Common myeloid progenitor, CD34-positive (primary cell): ENCODE measurements at regions not wholly inside any gene's neighbourhood (a gene's known extent, or its start where the extent isn't known, plus 50 kb on each side); places are given as distances from the start of the nearest gene placed in this dataset.

Experiments
- CTCF ChIA-PET: fragments of 350-600 bp; sonication (Branson Sonifier 250); formaldehyde crosslinking; loops from one replicate; lab custom pipeline; 2021; ENCODE audit warnings: antibody characterized with exemption; lab: Charles Lee
- POLR2A ChIA-PET: fragments of 350-600 bp; sonication (Branson Sonifier 250); formaldehyde crosslinking; loops from one replicate; lab custom pipeline; 2021; ENCODE audit warnings: antibody characterized with exemption; lab: Charles Lee
- DNase-seq, 3 donors: peaks; one replicate each; pipeline versions ENCODE4 v3.0.0 to v3.0.0-alpha.2; 2013
- H3K27ac ChIP-seq, 2 experiments: 1 replicate in 1 of 2; 2 replicates in 1 of 2; pipeline ENCODE4 v1.7.0; 2013; ENCODE audit warnings: inconsistent platforms in 2 of 2, low read length in 2 of 2, mild to moderate bottlenecking in 2 of 2, low read depth in 1 of 2, moderate library complexity in 1 of 2; ENCODE audit not compliant: severe bottlenecking in 2 of 2, insufficient read depth in 1 of 2, poor library complexity in 1 of 2
- H3K27me3 ChIP-seq, 5 experiments: replicated peaks in 2 of 5; 1 replicate in 3 of 5; 2 replicates in 2 of 5; pipeline versions ENCODE4 v1.6.1 to v1.7.0; 2013; ENCODE audit warnings: low read length in 4 of 5, mild to moderate bottlenecking in 2 of 5, moderate library complexity in 2 of 5, inconsistent platforms in 1 of 5; ENCODE audit not compliant: insufficient read depth in 5 of 5, control insufficient read depth in 4 of 5
- H3K36me3 ChIP-seq, 4 experiments: 1 replicate in 2 of 4; 2 replicates in 2 of 4; pipeline versions ENCODE4 v1.6.1 to v1.7.0; 2013; ENCODE audit warnings: low read length in 3 of 4, control low read depth in 1 of 4, mild to moderate bottlenecking in 1 of 4; ENCODE audit not compliant: control insufficient read depth in 4 of 4, insufficient read depth in 4 of 4
- H3K4me1 ChIP-seq, 4 experiments: 1 replicate in 3 of 4; 2 replicates in 1 of 4; pipeline versions ENCODE4 v1.6.1 to v1.7.1; 2013; ENCODE audit warnings: low read length in 3 of 4, mild to moderate bottlenecking in 3 of 4, control low read depth in 1 of 4, inconsistent platforms in 1 of 4, moderate library complexity in 1 of 4; ENCODE audit not compliant: control insufficient read depth in 4 of 4, insufficient read depth in 4 of 4; ENCODE audit errors: control extremely low read depth in 1 of 4
- H3K4me3 ChIP-seq, 7 experiments: 1 replicate in 4 of 7; 2 replicates in 3 of 7; pipeline versions ENCODE4 v1.5.1 to v1.7.0; 2013; ENCODE audit warnings: mild to moderate bottlenecking in 7 of 7, low read length in 6 of 7, moderate library complexity in 6 of 7, inconsistent platforms in 2 of 7, low read depth in 2 of 7, control low read depth in 1 of 7; ENCODE audit not compliant: insufficient read depth in 4 of 7, control insufficient read depth in 1 of 7; ENCODE audit errors: extremely low read depth in 1 of 7
- H3K9me3 ChIP-seq, 5 experiments: 1 replicate in 4 of 5; 2 replicates in 1 of 5; pipeline versions ENCODE4 v1.6.1 to v1.7.1; 2013; ENCODE audit warnings: low read length in 4 of 5, mild to moderate bottlenecking in 2 of 5, inconsistent platforms in 1 of 5, low read depth in 1 of 5, moderate library complexity in 1 of 5; ENCODE audit not compliant: control insufficient read depth in 4 of 5, insufficient read depth in 2 of 5; ENCODE audit errors: control extremely low read depth in 1 of 5
- WGBS: methylation state at CpG from one replicate; pipeline ENCODE4 v1.1.5; 2013; ENCODE audit not compliant: insufficient coverage; 5-methylcytosine and 5-hydroxymethylcytosine counted together

GRCh38 chr4:41358647-41359421 lies 102.1 kb downstream of the UCHL1 start:
- Histone ChIP-seq H3K9me3 (peaks cover 0 to 1% (median 0%) of the 10 kb centered on the region in 5 experiments), H3K27ac (no peak overlapping the region), H3K27me3 (peaks cover 0 to 9% (median 0%) of the 10 kb centered on the region in 5 experiments), H3K4me3 (no peak overlapping the region), H3K4me1 (peaks cover 0 to 38% (median 26%) of the 10 kb centered on the region in 4 experiments), H3K36me3 (no peaks in the 10 kb centered on the region)
- 96% methylated on average over 10 of the region's 13 CpGs for WGBS
- DNase-seq, result peak; percentile 20 to 51 (median 39)
- CTCF ChIA-PET, result interaction anchor here (0.6 to 2.4 kb wide), 5 partner anchors 18 to 130 kb away, joined by 3 to 10 read pairs (median 4); no protein-coding TSS in a partner anchor
- POLR2A ChIA-PET, result no interaction called here

- ChIA-PET POLR2A (no interaction called here), CTCF (interaction anchor here (1.0 to 2.4 kb wide), 4 partner anchors 14 to 68 kb away, joined by 3 to 10 read pairs (median 4); no protein-coding TSS in a partner anchor)
- 77% methylated on average over 2 of the region's 5 CpGs for WGBS
- Histone ChIP-seq H3K4me1 (peaks cover 0 to 44% (median 26%) of the 10 kb centered on the region in 4 experiments), H3K27me3 (peaks cover 0 to 9% (median 0%) of the 10 kb centered on the region in 5 experiments), H3K4me3 (peak overlapping the region in 1 of 7 experiments; percentile 92), H3K36me3 (no peaks in the 10 kb centered on the region), H3K27ac (no peak overlapping the region), H3K9me3 (no peaks in the 10 kb centered on the region)
- DNase-seq, result no peak
These were observed 102.7 kb downstream of the UCHL1 start for GRCh38 chr4:41359422-41359775.

- DNase-seq, result no peak
- Histone ChIP-seq H3K4me1 (peaks cover 0 to 48% (median 26%) of the 10 kb centered on the region in 4 experiments), H3K4me3 (peak overlapping the region; percentile 61 to 92 (median 73)), H3K36me3 (no peaks in the 10 kb centered on the region), H3K27me3 (peaks cover 0 to 9% (median 0%) of the 10 kb centered on the region in 5 experiments), H3K9me3 (no peaks in the 10 kb centered on the region), H3K27ac (no peak overlapping the region)
- ChIA-PET CTCF (interaction anchor here (1.0 to 2.4 kb wide), 6 partner anchors 13 to 71 kb away, joined by 3 to 10 read pairs (median 3); no protein-coding TSS in a partner anchor), POLR2A (interaction anchor here (0.5 kb wide), 1 partner anchor 526 kb away, joined by 8 read pairs; no protein-coding TSS in a partner anchor)
- WGBS, result 32% methylated on average over 7 of the region's 11 CpGs
These were observed 103.1 kb downstream of the UCHL1 start for GRCh38 chr4:41359836-41360213.

GRCh38 chr4:41360214-41360920 lies 103.6 kb downstream of the UCHL1 start:
- POLR2A ChIA-PET, result interaction anchor here (0.5 kb wide), 1 partner anchor 526 kb away, joined by 8 read pairs; no protein-coding TSS in a partner anchor
- peaks cover 0 to 9% (median 0%) of the 10 kb centered on the region in 5 experiments for H3K27me3 ChIP-seq
- no peaks in the 10 kb centered on the region for H3K9me3 ChIP-seq
- DNase-seq, result peak; percentile 48 to 72 (median 58)
- no peak overlapping the region for H3K27ac ChIP-seq
- WGBS, result 0% methylated on average over 64 of the region's 92 CpGs
- CTCF ChIA-PET, result interaction anchor here (0.9 to 2.4 kb wide), 7 partner anchors 13 to 301 kb away, joined by 3 to 10 read pairs (median 3); no protein-coding TSS in a partner anchor
- H3K36me3 ChIP-seq, result no peaks in the 10 kb centered on the region
- H3K4me3 ChIP-seq, result peak overlapping the region; percentile 61 to 92 (median 73)
- H3K4me1 ChIP-seq, result peaks cover 0 to 53% (median 26%) of the 10 kb centered on the region in 4 experiments

- WGBS, result under 1% methylated on average over 61 of the region's 64 CpGs
- ChIA-PET CTCF (interaction anchor here (0.9 to 2.4 kb wide), 9 partner anchors 9 to 300 kb away, joined by 3 to 10 read pairs (median 3); no protein-coding TSS in a partner anchor), POLR2A (no interaction called here)
- peak in 2 of 3 donors; percentile 33 to 65 for DNase-seq
- Histone ChIP-seq H3K9me3 (no peaks in the 10 kb centered on the region), H3K4me1 (peaks cover 0 to 58% (median 26%) of the 10 kb centered on the region in 4 experiments), H3K27me3 (peaks cover 0 to 9% (median 0%) of the 10 kb centered on the region in 5 experiments), H3K27ac (no peak overlapping the region), H3K4me3 (peak overlapping the region; percentile 61 to 92 (median 73)), H3K36me3 (no peaks in the 10 kb centered on the region)
These were observed 104.4 kb downstream of the UCHL1 start for GRCh38 chr4:41360921-41361793.

- CTCF ChIA-PET, result interaction anchor here (1.0 to 2.1 kb wide), 5 partner anchors 9 to 286 kb away, joined by 3 to 7 read pairs (median 4); no protein-coding TSS in a partner anchor
- POLR2A ChIA-PET, result no interaction called here
- 19% methylated on average over 6 of the region's 10 CpGs for WGBS
- Histone ChIP-seq H3K36me3 (no peaks in the 10 kb centered on the region), H3K9me3 (no peaks in the 10 kb centered on the region), H3K4me3 (peak overlapping the region in 6 of 7 experiments; percentile 64 to 92 (median 76)), H3K27ac (no peak overlapping the region), H3K27me3 (peaks cover 0 to 9% (median 0%) of the 10 kb centered on the region in 5 experiments), H3K4me1 (peaks cover 0 to 66% (median 27%) of the 10 kb centered on the region in 4 experiments)
- peak; percentile 39 to 83 (median 78) for DNase-seq
These were observed 105.2 kb downstream of the UCHL1 start for GRCh38 chr4:41361794-41362526.
